ENCODE measurements at regions not wholly inside any gene's neighbourhood (a gene's known extent, or its start where the extent isn't known, plus 50 kb on each side); places are given as distances from the start of the nearest gene placed in this dataset.

DNA sequence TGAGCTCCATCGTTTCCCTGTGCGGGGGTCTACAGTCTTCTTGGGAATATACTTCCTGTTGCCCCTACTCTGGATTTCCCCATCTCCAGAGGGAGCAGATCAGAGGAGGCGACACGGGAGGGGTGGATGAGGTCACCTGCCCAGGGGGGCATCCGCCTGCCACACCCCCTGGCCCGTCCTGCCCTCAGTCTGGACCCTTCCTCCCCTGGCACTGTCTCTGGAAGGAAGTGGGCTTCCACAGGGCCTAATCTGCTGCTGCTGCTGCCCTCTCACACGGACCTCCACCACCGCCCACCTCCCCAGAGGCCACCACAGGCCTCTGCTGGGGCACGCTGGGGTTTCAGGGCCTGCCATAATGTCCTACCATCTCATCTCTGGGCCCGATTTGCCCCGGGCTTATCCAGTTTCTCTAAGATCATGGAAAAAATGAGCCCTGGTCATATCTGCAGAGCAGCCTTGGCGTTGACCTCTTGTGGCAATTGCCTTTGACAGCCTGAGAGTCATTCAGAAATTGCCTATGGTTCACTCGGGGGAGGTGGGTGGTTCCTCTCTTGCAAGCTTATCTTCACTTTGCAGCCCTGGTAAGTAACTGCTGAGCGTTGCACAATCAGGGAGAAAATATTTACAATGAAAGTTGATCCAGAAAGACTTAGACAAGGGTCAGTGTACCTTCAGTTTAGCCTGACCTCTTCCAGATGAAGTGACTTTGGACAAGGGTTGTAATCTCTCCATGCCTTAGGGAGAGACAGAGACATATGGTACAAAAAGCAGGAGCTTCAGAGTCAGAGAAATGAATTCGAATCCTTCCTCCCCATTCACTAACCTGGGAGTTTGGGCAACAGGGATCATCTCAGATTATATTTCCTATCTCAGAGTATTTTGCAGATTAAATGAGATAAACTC, 252.4 kb downstream of the TOMM20 start:
- Histone ChIP-seq H3K27me3 (ENCODE audit: control insufficient read depth in 1 of 2, insufficient read depth in 2 of 2, low read length in 2 of 2) (no peaks in the 10 kb centered on the region; a peak in 1 of 5 replicates), H3K4me2 (ENCODE audit: low read depth, low read length) (peak overlapping the region; percentile 98), H2AFZ (ENCODE audit: low read length) (no peak overlapping the region), H3K36me3 (replicated peaks in 1 of 2; ENCODE audit: control insufficient read depth in 1 of 2, insufficient read depth in 2 of 2, low read length in 2 of 2) (no peaks in the 10 kb centered on the region; a peak in 1 of 5 replicates), H4K20me1 (ENCODE audit: insufficient read depth, low read length) (no peaks in the 10 kb centered on the region), H3K9me3 (ENCODE audit: low read length) (no peaks in the 10 kb centered on the region), H3K27ac (ENCODE audit: extremely low read length, insufficient read depth, low read length) (peak overlapping the region; percentile 98), H3K4me3 (replicated peaks in 1 of 3; ENCODE audit: insufficient read depth in 1 of 3, low read depth in 2 of 3, low read length in 3 of 3) (peak overlapping the region; percentile 36 to 71 (median 49); a peak in 5 of 6 replicates), H3K4me1 (ENCODE audit: insufficient read depth, low read length) (peaks cover 93% of the 10 kb centered on the region), H3K9ac (ENCODE audit: insufficient read depth, low read depth, low read length) (peak overlapping the region; percentile 90), H3K79me2 (ENCODE audit: insufficient read depth, low read length) (peaks cover 8% of the 10 kb centered on the region)
- ChIA-PET POLR2A (interaction anchor here (0.6 to 4.5 kb wide), 44 partner anchors 8 to 398 kb away, joined by 3 to 178 read pairs (median 6); partner anchors contain the start of genes IRF2BP2 and TARBP1), CTCF (ENCODE audit: low intra/inter-chr PET ratio, low total read pairs) (interaction anchor here (0.8 kb wide), 1 partner anchor 160 kb away, joined by 3 read pairs; no protein-coding TSS in a partner anchor)
- intact Hi-C loops (cut with micrococcal nuclease; ENCODE audit: unreplicated experiment), result loop anchor here (1.0 to 10.0 kb wide), 7 partner anchors 61 to 377 kb away; no protein-coding TSS in a partner anchor
- ATAC-seq, result peak; percentile 74
- no TSS peak for BruUV-seq (replicated peaks)
- DNase-seq (ENCODE audit: low spot score), result peak; percentile 98
- in situ Hi-C loops (cut with HindIII; ENCODE audit: extremely low pct_ligation_motif_present, low pct_unique_long_range_greater_than_20kb), result loop anchor here (5.0 to 10.0 kb wide), 4 partner anchors 81 to 381 kb away; partner anchors contain the start of gene IRF2BP2
- FAIRE-seq, result peak; percentile 98
- 0% methylated on average over 10 of the region's 15 CpGs for WGBS (ENCODE audit: low lambda C conversion rate)
- TF ChIP-seq, protein P1, sequence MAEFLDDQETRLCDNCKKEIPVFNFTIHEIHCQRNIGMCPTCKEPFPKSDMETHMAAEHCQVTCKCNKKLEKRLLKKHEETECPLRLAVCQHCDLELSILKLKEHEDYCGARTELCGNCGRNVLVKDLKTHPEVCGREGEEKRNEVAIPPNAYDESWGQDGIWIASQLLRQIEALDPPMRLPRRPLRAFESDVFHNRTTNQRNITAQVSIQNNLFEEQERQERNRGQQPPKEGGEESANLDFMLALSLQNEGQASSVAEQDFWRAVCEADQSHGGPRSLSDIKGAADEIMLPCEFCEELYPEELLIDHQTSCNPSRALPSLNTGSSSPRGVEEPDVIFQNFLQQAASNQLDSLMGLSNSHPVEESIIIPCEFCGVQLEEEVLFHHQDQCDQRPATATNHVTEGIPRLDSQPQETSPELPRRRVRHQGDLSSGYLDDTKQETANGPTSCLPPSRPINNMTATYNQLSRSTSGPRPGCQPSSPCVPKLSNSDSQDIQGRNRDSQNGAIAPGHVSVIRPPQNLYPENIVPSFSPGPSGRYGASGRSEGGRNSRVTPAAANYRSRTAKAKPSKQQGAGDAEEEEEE (CRISPR knock-in tag; IDR thresholded peaks at IDR 0.05; ENCODE audit: borderline replicate concordance), result no peak
- TF ChIP-seq MAF1 (CRISPR knock-in tag; IDR thresholded peaks at IDR 0.05; ENCODE audit: borderline replicate concordance) (no peak; the same call in 1 of the 2 replicates), ZNF564 (CRISPR knock-in tag; IDR thresholded peaks at IDR 0.05) (no peak), CHCHD3 (CRISPR knock-in tag; IDR thresholded peaks at IDR 0.05) (no peak), CHD4 (IDR thresholded peaks at IDR 0.05; ENCODE audit: borderline replicate concordance, low read length) (peak; percentile 78), TAF15 (IDR thresholded peaks at IDR 0.05; ENCODE audit: low read depth, low read length, poor library complexity, severe bottlenecking) (peak; percentile 60), ZNF337 (CRISPR knock-in tag; IDR thresholded peaks at IDR 0.05; ENCODE audit: borderline replicate concordance, low read depth) (no peak), ETV6 (CRISPR knock-in tag; conservative IDR thresholded peaks at IDR 0.05) (peak; percentile 33; the same call in 1 of the 2 replicates), ZNF225 (CRISPR knock-in tag; IDR thresholded peaks at IDR 0.05) (no peak; the same call in 1 of the 2 replicates), LCORL (IDR thresholded peaks at IDR 0.05) (peak; percentile 15; the same call in 1 of the 2 replicates), LCORL (CRISPR knock-in tag; IDR thresholded peaks at IDR 0.05) (peak; percentile 85), ZSCAN25 (CRISPR knock-in tag; IDR thresholded peaks at IDR 0.05) (no peak; the same call in 1 of the 2 replicates), SP2 (CRISPR knock-in tag; IDR thresholded peaks at IDR 0.05) (no peak), ZNF431 (CRISPR knock-in tag; IDR thresholded peaks at IDR 0.05; ENCODE audit: borderline replicate concordance, low read depth) (no peak), SOX5 (CRISPR knock-in tag; IDR thresholded peaks at IDR 0.05; ENCODE audit: borderline replicate concordance) (peak; percentile 82; the same call in 1 of the 2 replicates), ZNF549 (CRISPR knock-in tag; IDR thresholded peaks at IDR 0.05) (no peak)
- TF ChIP-seq, protein P2, sequence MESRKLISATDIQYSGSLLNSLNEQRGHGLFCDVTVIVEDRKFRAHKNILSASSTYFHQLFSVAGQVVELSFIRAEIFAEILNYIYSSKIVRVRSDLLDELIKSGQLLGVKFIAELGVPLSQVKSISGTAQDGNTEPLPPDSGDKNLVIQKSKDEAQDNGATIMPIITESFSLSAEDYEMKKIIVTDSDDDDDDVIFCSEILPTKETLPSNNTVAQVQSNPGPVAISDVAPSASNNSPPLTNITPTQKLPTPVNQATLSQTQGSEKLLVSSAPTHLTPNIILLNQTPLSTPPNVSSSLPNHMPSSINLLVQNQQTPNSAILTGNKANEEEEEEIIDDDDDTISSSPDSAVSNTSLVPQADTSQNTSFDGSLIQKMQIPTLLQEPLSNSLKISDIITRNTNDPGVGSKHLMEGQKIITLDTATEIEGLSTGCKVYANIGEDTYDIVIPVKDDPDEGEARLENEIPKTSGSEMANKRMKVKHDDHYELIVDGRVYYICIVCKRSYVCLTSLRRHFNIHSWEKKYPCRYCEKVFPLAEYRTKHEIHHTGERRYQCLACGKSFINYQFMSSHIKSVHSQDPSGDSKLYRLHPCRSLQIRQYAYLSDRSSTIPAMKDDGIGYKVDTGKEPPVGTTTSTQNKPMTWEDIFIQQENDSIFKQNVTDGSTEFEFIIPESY (CRISPR knock-in tag; IDR thresholded peaks at IDR 0.05), result peak; percentile 64; the same call in 1 of the 2 replicates
- TF ChIP-seq, protein P3, sequence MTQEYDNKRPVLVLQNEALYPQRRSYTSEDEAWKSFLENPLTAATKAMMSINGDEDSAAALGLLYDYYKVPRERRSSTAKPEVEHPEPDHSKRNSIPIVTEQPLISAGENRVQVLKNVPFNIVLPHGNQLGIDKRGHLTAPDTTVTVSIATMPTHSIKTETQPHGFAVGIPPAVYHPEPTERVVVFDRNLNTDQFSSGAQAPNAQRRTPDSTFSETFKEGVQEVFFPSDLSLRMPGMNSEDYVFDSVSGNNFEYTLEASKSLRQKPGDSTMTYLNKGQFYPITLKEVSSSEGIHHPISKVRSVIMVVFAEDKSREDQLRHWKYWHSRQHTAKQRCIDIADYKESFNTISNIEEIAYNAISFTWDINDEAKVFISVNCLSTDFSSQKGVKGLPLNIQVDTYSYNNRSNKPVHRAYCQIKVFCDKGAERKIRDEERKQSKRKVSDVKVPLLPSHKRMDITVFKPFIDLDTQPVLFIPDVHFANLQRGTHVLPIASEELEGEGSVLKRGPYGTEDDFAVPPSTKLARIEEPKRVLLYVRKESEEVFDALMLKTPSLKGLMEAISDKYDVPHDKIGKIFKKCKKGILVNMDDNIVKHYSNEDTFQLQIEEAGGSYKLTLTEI (CRISPR knock-in tag; conservative IDR thresholded peaks at IDR 0.05), result no peak
